Breast epithelium (tissue), 3 donors: ENCODE measurements at regions not wholly inside any gene's neighbourhood (a gene's known extent, or its start where the extent isn't known, plus 50 kb on each side); places are given as distances from the start of the nearest gene placed in this dataset.

Experiments
- POLR2A ChIP-seq: fragments of 450-650 bp; IDR thresholded peaks from one replicate; pipeline ENCODE4 v1.6.1; 2016; ENCODE audit warnings: antibody characterized with exemption, mild to moderate bottlenecking, moderate library complexity
- TF ChIP-seq, protein P1 (sequence below), 3 donors: fragments of 450-650 bp; IDR thresholded peaks; one replicate each; pipeline ENCODE4 v1.5.1; 2016 to 2017; ENCODE audit warnings: antibody characterized with exemption in 3 of 3, mild to moderate bottlenecking in 3 of 3, moderate library complexity in 3 of 3

DNA sequence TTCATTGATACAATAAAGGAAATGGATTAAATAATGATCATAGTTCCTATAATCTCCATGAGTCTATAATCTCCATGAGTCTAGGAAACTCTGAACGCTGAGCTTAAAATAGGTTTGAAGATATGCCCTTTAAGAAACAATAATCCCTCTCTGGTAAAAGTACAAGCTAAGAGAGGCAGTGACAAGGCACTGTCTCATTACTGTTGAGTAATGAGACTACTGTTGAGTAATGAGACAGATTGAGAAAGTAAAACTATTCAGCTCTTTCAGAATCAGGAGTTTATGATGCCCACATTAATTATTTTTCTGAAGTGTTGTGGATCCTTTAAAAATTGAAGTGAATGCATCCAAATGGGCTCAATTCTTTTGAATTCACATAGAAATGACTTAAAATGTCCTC lies 235.5 kb upstream of the THRB start:
- TF ChIP-seq, protein P1, sequence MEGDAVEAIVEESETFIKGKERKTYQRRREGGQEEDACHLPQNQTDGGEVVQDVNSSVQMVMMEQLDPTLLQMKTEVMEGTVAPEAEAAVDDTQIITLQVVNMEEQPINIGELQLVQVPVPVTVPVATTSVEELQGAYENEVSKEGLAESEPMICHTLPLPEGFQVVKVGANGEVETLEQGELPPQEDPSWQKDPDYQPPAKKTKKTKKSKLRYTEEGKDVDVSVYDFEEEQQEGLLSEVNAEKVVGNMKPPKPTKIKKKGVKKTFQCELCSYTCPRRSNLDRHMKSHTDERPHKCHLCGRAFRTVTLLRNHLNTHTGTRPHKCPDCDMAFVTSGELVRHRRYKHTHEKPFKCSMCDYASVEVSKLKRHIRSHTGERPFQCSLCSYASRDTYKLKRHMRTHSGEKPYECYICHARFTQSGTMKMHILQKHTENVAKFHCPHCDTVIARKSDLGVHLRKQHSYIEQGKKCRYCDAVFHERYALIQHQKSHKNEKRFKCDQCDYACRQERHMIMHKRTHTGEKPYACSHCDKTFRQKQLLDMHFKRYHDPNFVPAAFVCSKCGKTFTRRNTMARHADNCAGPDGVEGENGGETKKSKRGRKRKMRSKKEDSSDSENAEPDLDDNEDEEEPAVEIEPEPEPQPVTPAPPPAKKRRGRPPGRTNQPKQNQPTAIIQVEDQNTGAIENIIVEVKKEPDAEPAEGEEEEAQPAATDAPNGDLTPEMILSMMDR (IDR thresholded peaks at IDR 0.05) = no peak
- TF ChIP-seq POLR2A = no peak
